ENCODE measurements at regions not wholly inside any gene's neighbourhood (a gene's known extent, or its start where the extent isn't known, plus 50 kb on each side); places are given as distances from the start of the nearest gene placed in this dataset.

GRCh38 chr7:124557587-124557986, 208.0 kb downstream of the GPR37 start:
- Histone ChIP-seq H2AFZ (ENCODE audit: low read depth, low read length) (no peak overlapping the region), H3K36me3 (ENCODE audit: insufficient read depth, low read length) (no peaks in the 10 kb centered on the region), H3K4me2 (ENCODE audit: insufficient read depth, low read length) (no peak overlapping the region), H3K9me3 (ENCODE audit: insufficient read depth, low read length, severe bottlenecking) (no peaks in the 10 kb centered on the region), H3K27ac (ENCODE audit: low read length) (no peak overlapping the region), H3K4me1 (ENCODE audit: insufficient read depth, low read length) (no peaks in the 10 kb centered on the region), H3K27me3 (ENCODE audit: insufficient read depth, low read length, poor library complexity) (no peaks in the 10 kb centered on the region), H4K20me1 (ENCODE audit: insufficient read depth, low read length) (no peaks in the 10 kb centered on the region), H3K79me2 (ENCODE audit: insufficient read depth, low read length) (no peaks in the 10 kb centered on the region), H3K9ac (ENCODE audit: low read depth, low read length) (no peak overlapping the region), H3K4me3 (ENCODE audit: low read depth in 1 of 2, low read length in 2 of 2) (no peak overlapping the region)
- ATAC-seq (ENCODE audit: insufficient read depth, low read depth), result no peak
- DNase-seq, result no peak
- no peak for TF ChIP-seq EZH2 (IDR thresholded peaks at IDR 0.05; ENCODE audit: borderline replicate concordance, low read depth, low read length, severe bottlenecking)

GRCh38 chr7:124557101-124557500, 208.5 kb downstream of the GPR37 start:
- DNase-seq, result no peak
- Histone ChIP-seq H3K4me1 (ENCODE audit: insufficient read depth, low read length) (no peaks in the 10 kb centered on the region), H3K4me3 (ENCODE audit: low read depth in 1 of 2, low read length in 2 of 2) (no peak overlapping the region), H3K4me2 (ENCODE audit: insufficient read depth, low read length) (no peak overlapping the region), H3K27ac (ENCODE audit: low read length) (no peak overlapping the region), H2AFZ (ENCODE audit: low read depth, low read length) (no peak overlapping the region), H3K9me3 (ENCODE audit: insufficient read depth, low read length, severe bottlenecking) (no peaks in the 10 kb centered on the region), H4K20me1 (ENCODE audit: insufficient read depth, low read length) (no peaks in the 10 kb centered on the region), H3K9ac (ENCODE audit: low read depth, low read length) (no peak overlapping the region), H3K27me3 (ENCODE audit: insufficient read depth, low read length, poor library complexity) (no peaks in the 10 kb centered on the region), H3K36me3 (ENCODE audit: insufficient read depth, low read length) (no peaks in the 10 kb centered on the region), H3K79me2 (ENCODE audit: insufficient read depth, low read length) (no peaks in the 10 kb centered on the region)
- no peak for TF ChIP-seq EZH2 (IDR thresholded peaks at IDR 0.05; ENCODE audit: borderline replicate concordance, low read depth, low read length, severe bottlenecking)
- no peak for TF ChIP-seq CTCF (IDR thresholded peaks at IDR 0.05; ENCODE audit: borderline replicate concordance, extremely low read depth, low read length, poor library complexity, severe bottlenecking)
- no peak for ATAC-seq (ENCODE audit: insufficient read depth, low read depth)

GRCh38 chr7:124553502-124553901, 212.1 kb downstream of the GPR37 start:
- Histone ChIP-seq H3K27ac (ENCODE audit: low read length) (no peak overlapping the region), H3K4me3 (ENCODE audit: low read depth in 1 of 2, low read length in 2 of 2) (no peak overlapping the region), H3K9me3 (ENCODE audit: insufficient read depth, low read length, severe bottlenecking) (no peaks in the 10 kb centered on the region), H3K79me2 (ENCODE audit: insufficient read depth, low read length) (no peaks in the 10 kb centered on the region), H2AFZ (ENCODE audit: low read depth, low read length) (no peak overlapping the region), H3K9ac (ENCODE audit: low read depth, low read length) (no peak overlapping the region), H3K4me2 (ENCODE audit: insufficient read depth, low read length) (no peak overlapping the region), H4K20me1 (ENCODE audit: insufficient read depth, low read length) (no peaks in the 10 kb centered on the region), H3K4me1 (ENCODE audit: insufficient read depth, low read length) (no peaks in the 10 kb centered on the region), H3K36me3 (ENCODE audit: insufficient read depth, low read length) (no peaks in the 10 kb centered on the region), H3K27me3 (ENCODE audit: insufficient read depth, low read length, poor library complexity) (no peaks in the 10 kb centered on the region)
- TF ChIP-seq CTCF (IDR thresholded peaks at IDR 0.05; ENCODE audit: borderline replicate concordance, extremely low read depth, low read length, poor library complexity, severe bottlenecking) (no peak), EZH2 (IDR thresholded peaks at IDR 0.05; ENCODE audit: borderline replicate concordance, low read depth, low read length, severe bottlenecking) (no peak)
- no peak for DNase-seq
- no peak for ATAC-seq (ENCODE audit: insufficient read depth, low read depth)

GRCh38 chr7:124552217-124552616, 213.4 kb downstream of the GPR37 start:
- ATAC-seq (ENCODE audit: insufficient read depth, low read depth) (no peak), DNase-seq (no peak)
- H3K27me3 ChIP-seq (ENCODE audit: insufficient read depth, low read length, poor library complexity), result no peaks in the 10 kb centered on the region
- H3K4me1 ChIP-seq (ENCODE audit: insufficient read depth, low read length), result no peaks in the 10 kb centered on the region
- H4K20me1 ChIP-seq (ENCODE audit: insufficient read depth, low read length), result no peaks in the 10 kb centered on the region
- no peak overlapping the region for H3K4me2 ChIP-seq (ENCODE audit: insufficient read depth, low read length)
- no peak for TF ChIP-seq EZH2 (IDR thresholded peaks at IDR 0.05; ENCODE audit: borderline replicate concordance, low read depth, low read length, severe bottlenecking)
- no peak for TF ChIP-seq CTCF (IDR thresholded peaks at IDR 0.05; ENCODE audit: borderline replicate concordance, extremely low read depth, low read length, poor library complexity, severe bottlenecking)
- H3K4me3 ChIP-seq (ENCODE audit: low read depth in 1 of 2, low read length in 2 of 2), result no peak overlapping the region
- H3K79me2 ChIP-seq (ENCODE audit: insufficient read depth, low read length), result no peaks in the 10 kb centered on the region
- H3K9ac ChIP-seq (ENCODE audit: low read depth, low read length), result no peak overlapping the region
- no peak overlapping the region for H3K27ac ChIP-seq (ENCODE audit: low read length)
- no peaks in the 10 kb centered on the region for H3K36me3 ChIP-seq (ENCODE audit: insufficient read depth, low read length)
- H3K9me3 ChIP-seq (ENCODE audit: insufficient read depth, low read length, severe bottlenecking), result no peaks in the 10 kb centered on the region
- H2AFZ ChIP-seq (ENCODE audit: low read depth, low read length), result no peak overlapping the region
